Endothelial cell of umbilical vein (primary cell): ENCODE measurements at regions not wholly inside any gene's neighbourhood (a gene's known extent, or its start where the extent isn't known, plus 50 kb on each side); places are given as distances from the start of the nearest gene placed in this dataset.

Source experiments
- BruUV-seq: library from RNA; stranded (reverse); fragments of 400-500 nt; replicated peaks from 2 replicates; lab custom pipeline; 2021; lab: Mats Ljungman, UMichigan
- CTCF ChIA-PET: fragments of 300-600, 350-600 bp; sonication (Branson Sonifier 250); formaldehyde crosslinking; loops from one replicate; lab custom pipeline; 2021; ENCODE audit warnings: antibody characterized with exemption, inconsistent platforms; lab: Charles Lee
- POLR2A ChIA-PET: fragments of 300-600, 350-600 bp; sonication (Branson Sonifier 250); formaldehyde crosslinking; loops from one replicate; lab custom pipeline; 2021; ENCODE audit warnings: antibody characterized with exemption, inconsistent platforms; lab: Charles Lee
- DNase-seq: peaks from one replicate; pipeline ENCODE4 v3.0.0-alpha.2; 2011; ENCODE audit warnings: low read depth, low spot score
- FAIRE-seq: peaks from 2 replicates; lab custom pipeline; 2011; peaks lifted over from hg19 to GRCh38; lab: Jason Lieb, UNC
- H2AFZ ChIP-seq: 2 replicates; pipeline ENCODE4 v1.6.0; 2012; ENCODE audit warnings: low read depth, low read length, control low read depth, inconsistent platforms
- H3K27ac ChIP-seq: 2 replicates; pipeline ENCODE4 v1.5.1; 2011; ENCODE audit warnings: low read depth, mild to moderate bottlenecking, control low read depth, low read length, moderate library complexity; ENCODE audit not compliant: insufficient read depth
- H3K27me3 ChIP-seq, 2 experiments: 2 replicates each; pipeline versions ENCODE4 v1.6.0 to v1.6.1; 2011; ENCODE audit warnings: low read length in 2 of 2, mixed read lengths in 1 of 2; ENCODE audit not compliant: control insufficient read depth in 2 of 2, insufficient read depth in 2 of 2
- H3K36me3 ChIP-seq, 2 experiments: 2 replicates in 1 of 2; 3 replicates in 1 of 2; pipeline ENCODE4 v1.5.1; 2011; ENCODE audit warnings: low read length in 2 of 2, mild to moderate bottlenecking in 1 of 2, moderate library complexity in 1 of 2; ENCODE audit not compliant: control insufficient read depth in 2 of 2, insufficient read depth in 2 of 2; ENCODE audit errors: extremely low read depth in 1 of 2
- H3K4me1 ChIP-seq: 3 replicates; pipeline ENCODE4 v1.5.1; 2011; ENCODE audit warnings: mild to moderate bottlenecking, low read length; ENCODE audit not compliant: control insufficient read depth, insufficient read depth; ENCODE audit errors: extremely low read depth
- H3K4me2 ChIP-seq: 2 replicates; pipeline ENCODE4 v1.6.1; 2011; ENCODE audit warnings: low read length, control low read depth, mixed read lengths; ENCODE audit not compliant: insufficient read depth
- H3K4me3 ChIP-seq, 3 experiments: fragments of 200-600 bp in 1 of 3; sonication (generic), shearing (Covaris generic) in 1 of 3; replicated peaks in 1 of 3; 2 replicates each; pipeline ENCODE4 v1.5.1; 2011 to 2016; ENCODE audit warnings: control low read depth in 3 of 3, low read length in 3 of 3, mild to moderate bottlenecking in 2 of 3, inconsistent platforms in 1 of 3, low read depth in 1 of 3, moderate library complexity in 1 of 3; ENCODE audit not compliant: insufficient read depth in 1 of 3
- H3K79me2 ChIP-seq: 2 replicates; pipeline ENCODE4 v1.6.0; 2012; ENCODE audit warnings: low read length, inconsistent platforms; ENCODE audit not compliant: control insufficient read depth, insufficient read depth
- H3K9ac ChIP-seq: replicated peaks from 2 replicates; pipeline ENCODE3; 2011; ENCODE audit warnings: low read length, control low read depth; ENCODE audit not compliant: insufficient read depth; ENCODE audit errors: extremely low read depth
- H3K9me1 ChIP-seq: replicated peaks from 3 replicates; pipeline ENCODE4 v1.6.0; 2011; ENCODE audit warnings: mild to moderate bottlenecking, low read length; ENCODE audit not compliant: control insufficient read depth, insufficient read depth; ENCODE audit errors: extremely low read depth
- H3K9me3 ChIP-seq: replicated peaks from 2 replicates; pipeline ENCODE4 v1.5.1; 2012; ENCODE audit warnings: low read length, inconsistent platforms; ENCODE audit not compliant: control insufficient read depth, insufficient read depth
- H4K20me1 ChIP-seq: replicated peaks from 2 replicates; pipeline ENCODE3; 2011; ENCODE audit warnings: mild to moderate bottlenecking, low read length; ENCODE audit not compliant: control insufficient read depth, insufficient read depth; ENCODE audit errors: extremely low read depth
- EZH2 ChIP-seq: IDR thresholded peaks from 2 replicates; pipeline ENCODE4 v1.6.1; 2012; ENCODE audit warnings: borderline replicate concordance, low read depth, mild to moderate bottlenecking, moderate library complexity, low read length, inconsistent platforms; ENCODE audit not compliant: severe bottlenecking
- FOS ChIP-seq: IDR thresholded peaks from 2 replicates; pipeline ENCODE4 v1.6.1; 2011; ENCODE audit warnings: mild to moderate bottlenecking, low read length, moderate library complexity, borderline replicate concordance; ENCODE audit not compliant: insufficient read depth
- GATA2 ChIP-seq: IDR thresholded peaks from 2 replicates; pipeline ENCODE4 v1.7.0; 2011; ENCODE audit warnings: low read depth, mild to moderate bottlenecking, moderate library complexity, mixed read lengths, low read length; ENCODE audit not compliant: insufficient read length, insufficient read depth
- JUN ChIP-seq: IDR thresholded peaks from 2 replicates; pipeline ENCODE4 v1.6.1; 2011; ENCODE audit warnings: borderline replicate concordance, low read depth; ENCODE audit not compliant: insufficient read length, insufficient read depth
- MYC ChIP-seq: IDR thresholded peaks from one replicate; pipeline ENCODE4 v1.6.1; 2011; ENCODE audit warnings: mild to moderate bottlenecking, low read depth, low read length
- POLR2A ChIP-seq: IDR thresholded peaks from 2 replicates; pipeline ENCODE4 v1.6.1; 2012; ENCODE audit warnings: low read depth, mild to moderate bottlenecking, control low read depth, low read length
- POLR2AphosphoS5 ChIP-seq: IDR thresholded peaks from 2 replicates; pipeline ENCODE4 v1.6.1; 2012; ENCODE audit warnings: low read depth, mild to moderate bottlenecking, control low read depth, low read length, moderate library complexity; ENCODE audit not compliant: insufficient read depth
- dilution Hi-C: fragments of 300-500 bp; cut with MboI; formaldehyde crosslinking; loops from one replicate; pipeline ENCODE4 v1.15.0; 2019; ENCODE audit warnings: low sequenced_read_pairs; ENCODE audit not compliant: extremely low pct_ligation_motif_present
- intact Hi-C: fragments of 100-400 bp; cut with micrococcal nuclease; formaldehyde crosslinking; loops from one replicate; pipeline ENCODE4 v1.10.0; 2022
- TF ChIP-seq, protein P1 (sequence below), 2 donors: IDR thresholded peaks; 1 replicate in 1 of 2; 2 replicates in 1 of 2; pipeline ENCODE4 v1.5.1; 2011; ENCODE audit warnings: low read length in 2 of 2, mild to moderate bottlenecking in 2 of 2, moderate library complexity in 2 of 2, control low read depth in 1 of 2, inconsistent platforms in 1 of 2, low read depth in 1 of 2; ENCODE audit not compliant: insufficient read depth in 1 of 2; ENCODE audit errors: extremely low read depth in 1 of 2
- TF ChIP-seq, protein P2 (sequence below): IDR thresholded peaks from 2 replicates; pipeline ENCODE4 v1.6.1; 2011; ENCODE audit not compliant: insufficient read depth, insufficient read length

DNA sequence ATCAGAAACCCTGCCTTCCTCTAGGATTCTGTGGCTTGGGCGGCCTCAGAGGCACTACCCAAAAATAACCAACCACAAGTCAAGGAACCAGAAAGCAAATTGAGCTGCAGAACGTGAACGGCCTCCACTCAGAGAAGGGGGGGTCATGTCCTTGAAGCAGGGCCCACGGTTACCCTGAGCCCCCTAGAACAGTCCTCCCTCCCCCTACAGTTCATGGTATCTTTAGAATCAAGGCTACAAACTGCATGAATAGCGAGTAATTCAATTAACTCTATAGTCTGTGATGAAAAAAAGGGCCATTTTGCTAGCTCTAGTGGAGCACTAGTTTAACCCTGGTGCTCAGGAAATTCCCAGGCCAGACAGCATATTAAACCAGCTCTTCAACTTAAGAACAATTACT, 79.0 kb upstream of the ZNF507 start:
- ChIA-PET POLR2A (interaction anchor here (0.6 kb wide), 1 partner anchor 504 kb away, joined by 5 read pairs; no protein-coding TSS in a partner anchor), CTCF (interaction anchor here (0.7 to 1.0 kb wide), 2 partner anchors 14 to 1584 kb away, joined by 3 read pairs; no protein-coding TSS in a partner anchor)
- no peaks in the 10 kb centered on the region for H3K36me3 ChIP-seq
- BruUV-seq = no TSS peak
- no peaks in the 10 kb centered on the region for H3K4me1 ChIP-seq
- no peak overlapping the region for H3K4me2 ChIP-seq
- H3K9me1 ChIP-seq = no peaks in the 10 kb centered on the region
- dilution Hi-C loops (no loop called here), intact Hi-C loops (no loop called here)
- no peaks in the 10 kb centered on the region for H4K20me1 ChIP-seq
- no peaks in the 10 kb centered on the region for H3K79me2 ChIP-seq
- no peaks in the 10 kb centered on the region for H3K27me3 ChIP-seq
- FAIRE-seq = no peak
- no peak for TF ChIP-seq EZH2
- no peak for TF ChIP-seq GATA2
- TF ChIP-seq, protein P1, sequence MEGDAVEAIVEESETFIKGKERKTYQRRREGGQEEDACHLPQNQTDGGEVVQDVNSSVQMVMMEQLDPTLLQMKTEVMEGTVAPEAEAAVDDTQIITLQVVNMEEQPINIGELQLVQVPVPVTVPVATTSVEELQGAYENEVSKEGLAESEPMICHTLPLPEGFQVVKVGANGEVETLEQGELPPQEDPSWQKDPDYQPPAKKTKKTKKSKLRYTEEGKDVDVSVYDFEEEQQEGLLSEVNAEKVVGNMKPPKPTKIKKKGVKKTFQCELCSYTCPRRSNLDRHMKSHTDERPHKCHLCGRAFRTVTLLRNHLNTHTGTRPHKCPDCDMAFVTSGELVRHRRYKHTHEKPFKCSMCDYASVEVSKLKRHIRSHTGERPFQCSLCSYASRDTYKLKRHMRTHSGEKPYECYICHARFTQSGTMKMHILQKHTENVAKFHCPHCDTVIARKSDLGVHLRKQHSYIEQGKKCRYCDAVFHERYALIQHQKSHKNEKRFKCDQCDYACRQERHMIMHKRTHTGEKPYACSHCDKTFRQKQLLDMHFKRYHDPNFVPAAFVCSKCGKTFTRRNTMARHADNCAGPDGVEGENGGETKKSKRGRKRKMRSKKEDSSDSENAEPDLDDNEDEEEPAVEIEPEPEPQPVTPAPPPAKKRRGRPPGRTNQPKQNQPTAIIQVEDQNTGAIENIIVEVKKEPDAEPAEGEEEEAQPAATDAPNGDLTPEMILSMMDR (IDR thresholded peaks at IDR 0.05; ENCODE audit: extremely low read depth in 1 of 2, insufficient read depth in 1 of 2, low read depth in 1 of 2, low read length in 2 of 2) = no peak
- no peak for TF ChIP-seq POLR2A
- TF ChIP-seq JUN = no peak
- TF ChIP-seq POLR2AphosphoS5 = no peak
- TF ChIP-seq MYC = no peak
- TF ChIP-seq FOS = no peak
- TF ChIP-seq, protein P2, sequence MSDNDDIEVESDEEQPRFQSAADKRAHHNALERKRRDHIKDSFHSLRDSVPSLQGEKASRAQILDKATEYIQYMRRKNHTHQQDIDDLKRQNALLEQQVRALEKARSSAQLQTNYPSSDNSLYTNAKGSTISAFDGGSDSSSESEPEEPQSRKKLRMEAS = no peak
- DNase-seq = no peak
- H3K9ac ChIP-seq = no peak overlapping the region
- H3K4me3 ChIP-seq = no peak overlapping the region
- no peaks in the 10 kb centered on the region for H3K9me3 ChIP-seq
- H2AFZ ChIP-seq = no peak overlapping the region
- H3K27ac ChIP-seq = no peak overlapping the region
